ENCODE measurements at regions not wholly inside any gene's neighbourhood (a gene's known extent, or its start where the extent isn't known, plus 50 kb on each side); places are given as distances from the start of the nearest gene placed in this dataset.

- TF ChIP-seq CTCF (IDR thresholded peaks at IDR 0.05), result no peak
- no peak for TF ChIP-seq ELK1 (IDR thresholded peaks at IDR 0.05; ENCODE audit: low read depth, low read length)
- TF ChIP-seq SREBF2 (IDR thresholded peaks at IDR 0.05), result no peak
- no peak for TF ChIP-seq RAD21 (conservative IDR thresholded peaks at IDR 0.05 in 1 of 2, IDR thresholded peaks at IDR 0.05 in 1 of 2)
- TF ChIP-seq HOXA7 (CRISPR knock-in tag; IDR thresholded peaks at IDR 0.05), result no peak
- no peak for TF ChIP-seq REST (IDR thresholded peaks at IDR 0.05)
- TF ChIP-seq KDM5A (IDR thresholded peaks at IDR 0.05), result no peak
- TF ChIP-seq POLR2AphosphoS2 (conservative IDR thresholded peaks at IDR 0.05; ENCODE audit: low read length), result no peak
- TF ChIP-seq HOXB5 (CRISPR knock-in tag; IDR thresholded peaks at IDR 0.05), result no peak
- TF ChIP-seq KDM1A (IDR thresholded peaks at IDR 0.05; ENCODE audit: low read depth), result no peak
- no peak for TF ChIP-seq USF2 (IDR thresholded peaks at IDR 0.05)
- no peak for TF ChIP-seq HMGXB4 (CRISPR knock-in tag; IDR thresholded peaks at IDR 0.05; ENCODE audit: borderline replicate concordance)
- TF ChIP-seq CEBPB (IDR thresholded peaks at IDR 0.05), result no peak
- no peak for TF ChIP-seq RCOR1 (IDR thresholded peaks at IDR 0.05; ENCODE audit: low read depth, low read length)
Observed at GRCh38 chr3:56977561-56977889, 82.9 kb upstream of the SPATA12 start.
